ENCODE measurements at regions not wholly inside any gene's neighbourhood (a gene's known extent, or its start where the extent isn't known, plus 50 kb on each side); places are given as distances from the start of the nearest gene placed in this dataset.

DNA sequence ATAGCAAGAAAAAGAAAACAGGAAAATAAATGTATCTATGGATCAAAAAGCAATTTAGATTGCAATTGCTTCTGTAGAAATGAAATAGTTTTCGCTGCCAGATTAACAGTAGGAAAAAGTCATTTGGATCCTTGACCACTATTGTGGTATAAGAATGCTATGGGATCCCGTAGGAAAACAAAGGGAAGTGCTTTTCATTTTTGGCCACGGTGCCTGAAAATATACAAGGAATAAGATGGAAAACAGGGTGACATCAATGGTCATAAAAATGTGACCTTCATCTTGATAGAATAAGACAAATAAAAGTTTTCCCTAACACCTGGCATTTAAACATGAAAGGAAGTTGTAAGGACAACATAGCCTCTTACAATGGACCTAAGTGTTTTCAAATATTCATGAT is 622.8 kb downstream of the DACH1 start:
- ATAC-seq = no peak

DNA sequence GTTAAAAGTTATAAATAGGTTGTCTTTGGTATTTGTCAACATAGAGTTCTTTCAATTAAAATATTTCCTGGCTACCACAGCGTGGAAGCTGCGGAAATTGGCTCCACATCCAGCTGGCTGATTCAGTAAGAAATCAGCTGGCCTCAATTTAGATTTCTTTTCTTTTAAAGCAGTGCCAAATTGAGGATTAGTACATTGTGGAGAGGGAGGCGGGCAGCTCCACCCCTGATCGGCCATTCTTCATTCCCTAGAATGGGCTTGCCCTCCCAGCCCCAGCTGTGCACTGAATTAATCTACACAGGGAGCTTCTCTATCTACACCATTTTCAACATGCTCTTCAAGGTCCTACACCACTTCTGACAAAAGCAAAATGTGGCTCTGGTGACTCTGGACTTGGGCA is 624.8 kb downstream of the DACH1 start:
- no peak for ATAC-seq
- 0 out of 2 replicates have a peak, but pooled peaks have one; percentile 20 for TF ChIP-seq ISL1 (CRISPR knock-in tag; IDR thresholded peaks at IDR 0.05)
- TF ChIP-seq ZNF8 (CRISPR knock-in tag; IDR thresholded peaks at IDR 0.05) = no peak
- no peak for TF ChIP-seq TCF4 (CRISPR knock-in tag; IDR thresholded peaks at IDR 0.05; ENCODE audit: borderline replicate concordance)
- TF ChIP-seq, protein P1, sequence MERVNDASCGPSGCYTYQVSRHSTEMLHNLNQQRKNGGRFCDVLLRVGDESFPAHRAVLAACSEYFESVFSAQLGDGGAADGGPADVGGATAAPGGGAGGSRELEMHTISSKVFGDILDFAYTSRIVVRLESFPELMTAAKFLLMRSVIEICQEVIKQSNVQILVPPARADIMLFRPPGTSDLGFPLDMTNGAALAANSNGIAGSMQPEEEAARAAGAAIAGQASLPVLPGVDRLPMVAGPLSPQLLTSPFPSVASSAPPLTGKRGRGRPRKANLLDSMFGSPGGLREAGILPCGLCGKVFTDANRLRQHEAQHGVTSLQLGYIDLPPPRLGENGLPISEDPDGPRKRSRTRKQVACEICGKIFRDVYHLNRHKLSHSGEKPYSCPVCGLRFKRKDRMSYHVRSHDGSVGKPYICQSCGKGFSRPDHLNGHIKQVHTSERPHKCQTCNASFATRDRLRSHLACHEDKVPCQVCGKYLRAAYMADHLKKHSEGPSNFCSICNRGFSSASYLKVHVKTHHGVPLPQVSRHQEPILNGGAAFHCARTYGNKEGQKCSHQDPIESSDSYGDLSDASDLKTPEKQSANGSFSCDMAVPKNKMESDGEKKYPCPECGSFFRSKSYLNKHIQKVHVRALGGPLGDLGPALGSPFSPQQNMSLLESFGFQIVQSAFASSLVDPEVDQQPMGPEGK (CRISPR knock-in tag; IDR thresholded peaks at IDR 0.05; ENCODE audit: borderline replicate concordance) = no peak
- TF ChIP-seq, protein P2, sequence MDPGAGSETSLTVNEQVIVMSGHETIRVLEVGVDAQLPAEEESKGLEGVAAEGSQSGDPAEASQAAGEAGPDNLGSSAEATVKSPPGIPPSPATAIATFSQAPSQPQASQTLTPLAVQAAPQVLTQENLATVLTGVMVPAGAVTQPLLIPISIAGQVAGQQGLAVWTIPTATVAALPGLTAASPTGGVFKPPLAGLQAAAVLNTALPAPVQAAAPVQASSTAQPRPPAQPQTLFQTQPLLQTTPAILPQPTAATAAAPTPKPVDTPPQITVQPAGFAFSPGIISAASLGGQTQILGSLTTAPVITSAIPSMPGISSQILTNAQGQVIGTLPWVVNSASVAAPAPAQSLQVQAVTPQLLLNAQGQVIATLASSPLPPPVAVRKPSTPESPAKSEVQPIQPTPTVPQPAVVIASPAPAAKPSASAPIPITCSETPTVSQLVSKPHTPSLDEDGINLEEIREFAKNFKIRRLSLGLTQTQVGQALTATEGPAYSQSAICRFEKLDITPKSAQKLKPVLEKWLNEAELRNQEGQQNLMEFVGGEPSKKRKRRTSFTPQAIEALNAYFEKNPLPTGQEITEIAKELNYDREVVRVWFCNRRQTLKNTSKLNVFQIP (CRISPR knock-in tag; IDR thresholded peaks at IDR 0.05; ENCODE audit: borderline replicate concordance, low read depth) = no peak

More for the DNA sequence above, 622.8 kb downstream of the DACH1 start:
- TF ChIP-seq TOX (CRISPR knock-in tag; IDR thresholded peaks at IDR 0.05; ENCODE audit: borderline replicate concordance) (no peak), ZNF8 (CRISPR knock-in tag; IDR thresholded peaks at IDR 0.05) (no peak), GLIS3 (CRISPR knock-in tag; IDR thresholded peaks at IDR 0.05) (no peak), ESRRG (CRISPR knock-in tag; IDR thresholded peaks at IDR 0.05) (no peak), ZNF565 (CRISPR knock-in tag; conservative IDR thresholded peaks at IDR 0.05; ENCODE audit: low read depth) (no peak), SNAI2 (CRISPR knock-in tag; IDR thresholded peaks at IDR 0.05) (no peak), ZNF70 (CRISPR knock-in tag; IDR thresholded peaks at IDR 0.05) (no peak), RARB (CRISPR knock-in tag; IDR thresholded peaks at IDR 0.05) (no peak), TCF4 (CRISPR knock-in tag; IDR thresholded peaks at IDR 0.05; ENCODE audit: borderline replicate concordance) (no peak), OSR1 (CRISPR knock-in tag; IDR thresholded peaks at IDR 0.05) (no peak), BACH2 (CRISPR knock-in tag; IDR thresholded peaks at IDR 0.05; ENCODE audit: borderline replicate concordance) (no peak), PPARA (CRISPR knock-in tag; IDR thresholded peaks at IDR 0.05; ENCODE audit: borderline replicate concordance) (no peak), ZFP3 (CRISPR knock-in tag; IDR thresholded peaks at IDR 0.05) (no peak)
- TF ChIP-seq, protein P3, sequence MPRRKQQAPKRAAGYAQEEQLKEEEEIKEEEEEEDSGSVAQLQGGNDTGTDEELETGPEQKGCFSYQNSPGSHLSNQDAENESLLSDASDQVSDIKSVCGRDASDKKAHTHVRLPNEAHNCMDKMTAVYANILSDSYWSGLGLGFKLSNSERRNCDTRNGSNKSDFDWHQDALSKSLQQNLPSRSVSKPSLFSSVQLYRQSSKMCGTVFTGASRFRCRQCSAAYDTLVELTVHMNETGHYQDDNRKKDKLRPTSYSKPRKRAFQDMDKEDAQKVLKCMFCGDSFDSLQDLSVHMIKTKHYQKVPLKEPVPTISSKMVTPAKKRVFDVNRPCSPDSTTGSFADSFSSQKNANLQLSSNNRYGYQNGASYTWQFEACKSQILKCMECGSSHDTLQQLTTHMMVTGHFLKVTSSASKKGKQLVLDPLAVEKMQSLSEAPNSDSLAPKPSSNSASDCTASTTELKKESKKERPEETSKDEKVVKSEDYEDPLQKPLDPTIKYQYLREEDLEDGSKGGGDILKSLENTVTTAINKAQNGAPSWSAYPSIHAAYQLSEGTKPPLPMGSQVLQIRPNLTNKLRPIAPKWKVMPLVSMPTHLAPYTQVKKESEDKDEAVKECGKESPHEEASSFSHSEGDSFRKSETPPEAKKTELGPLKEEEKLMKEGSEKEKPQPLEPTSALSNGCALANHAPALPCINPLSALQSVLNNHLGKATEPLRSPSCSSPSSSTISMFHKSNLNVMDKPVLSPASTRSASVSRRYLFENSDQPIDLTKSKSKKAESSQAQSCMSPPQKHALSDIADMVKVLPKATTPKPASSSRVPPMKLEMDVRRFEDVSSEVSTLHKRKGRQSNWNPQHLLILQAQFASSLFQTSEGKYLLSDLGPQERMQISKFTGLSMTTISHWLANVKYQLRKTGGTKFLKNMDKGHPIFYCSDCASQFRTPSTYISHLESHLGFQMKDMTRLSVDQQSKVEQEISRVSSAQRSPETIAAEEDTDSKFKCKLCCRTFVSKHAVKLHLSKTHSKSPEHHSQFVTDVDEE (CRISPR knock-in tag; IDR thresholded peaks at IDR 0.05) = no peak
- TF ChIP-seq, protein P4, sequence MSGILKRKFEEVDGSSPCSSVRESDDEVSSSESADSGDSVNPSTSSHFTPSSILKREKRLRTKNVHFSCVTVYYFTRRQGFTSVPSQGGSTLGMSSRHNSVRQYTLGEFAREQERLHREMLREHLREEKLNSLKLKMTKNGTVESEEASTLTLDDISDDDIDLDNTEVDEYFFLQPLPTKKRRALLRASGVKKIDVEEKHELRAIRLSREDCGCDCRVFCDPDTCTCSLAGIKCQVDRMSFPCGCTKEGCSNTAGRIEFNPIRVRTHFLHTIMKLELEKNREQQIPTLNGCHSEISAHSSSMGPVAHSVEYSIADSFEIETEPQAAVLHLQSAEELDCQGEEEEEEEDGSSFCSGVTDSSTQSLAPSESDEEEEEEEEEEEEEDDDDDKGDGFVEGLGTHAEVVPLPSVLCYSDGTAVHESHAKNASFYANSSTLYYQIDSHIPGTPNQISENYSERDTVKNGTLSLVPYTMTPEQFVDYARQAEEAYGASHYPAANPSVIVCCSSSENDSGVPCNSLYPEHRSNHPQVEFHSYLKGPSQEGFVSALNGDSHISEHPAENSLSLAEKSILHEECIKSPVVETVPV (CRISPR knock-in tag; IDR thresholded peaks at IDR 0.05) = no peak
- TF ChIP-seq, protein P2 (CRISPR knock-in tag; IDR thresholded peaks at IDR 0.05; ENCODE audit: borderline replicate concordance, low read depth) = no peak

DNA sequence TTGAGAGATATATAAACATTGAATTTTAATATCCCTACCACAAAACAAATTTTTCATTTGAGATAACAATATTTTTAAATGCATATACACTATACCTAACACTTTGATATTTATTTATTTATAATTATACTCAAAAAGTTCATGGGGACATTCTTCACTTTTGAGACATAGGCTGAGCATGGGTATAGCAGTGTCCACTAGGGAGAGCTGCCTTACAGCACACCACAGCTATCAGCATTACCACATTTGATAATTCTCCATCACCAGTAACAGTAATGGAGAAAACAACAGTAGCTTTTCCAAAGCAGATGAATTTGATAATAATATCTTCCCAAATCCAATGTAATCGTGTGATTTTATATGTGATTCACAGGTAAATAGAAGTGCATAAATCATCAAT is 626.1 kb downstream of the DACH1 start:
- peak; percentile 75; the same call in 2 of the 3 replicates for ATAC-seq
- TF ChIP-seq, protein P3 (CRISPR knock-in tag; IDR thresholded peaks at IDR 0.05) = no peak
- TF ChIP-seq ZC3H10 (CRISPR knock-in tag; IDR thresholded peaks at IDR 0.05) (no peak), OSR1 (CRISPR knock-in tag; IDR thresholded peaks at IDR 0.05) (no peak), TOX (CRISPR knock-in tag; IDR thresholded peaks at IDR 0.05; ENCODE audit: borderline replicate concordance) (no peak), ZFP30 (CRISPR knock-in tag; IDR thresholded peaks at IDR 0.05) (no peak), SNAI2 (CRISPR knock-in tag; IDR thresholded peaks at IDR 0.05) (no peak), ZFP3 (CRISPR knock-in tag; IDR thresholded peaks at IDR 0.05) (no peak), TCF4 (CRISPR knock-in tag; IDR thresholded peaks at IDR 0.05; ENCODE audit: borderline replicate concordance) (no peak), ZNF70 (CRISPR knock-in tag; IDR thresholded peaks at IDR 0.05) (no peak)
- TF ChIP-seq, protein P4 (CRISPR knock-in tag; IDR thresholded peaks at IDR 0.05) = no peak
- TF ChIP-seq, protein P2 (CRISPR knock-in tag; IDR thresholded peaks at IDR 0.05; ENCODE audit: borderline replicate concordance, low read depth) = no peak

Measured in SK-N-SH treated with all-trans-retinoic acid at 6 μM for 48 hours (cell line).